SK-N-SH (cell line): ENCODE measurements at regions not wholly inside any gene's neighbourhood (a gene's known extent, or its start where the extent isn't known, plus 50 kb on each side); places are given as distances from the start of the nearest gene placed in this dataset.

Experiments
- CTCF ChIA-PET: fragments of 300-600, 350-600 bp; formaldehyde crosslinking; extraction: SDS; loops from one replicate; lab custom pipeline; 2021; lab: Yijun Ruan, JAX
- POLR2A ChIA-PET: fragments of 350-600 bp; sonication (Branson Sonifier 250); formaldehyde crosslinking; extraction: SDS; loops from one replicate; lab custom pipeline; 2020; ENCODE audit warnings: antibody characterized with exemption, inconsistent platforms; lab: Yijun Ruan, JAX
- DNase-seq: peaks from one replicate; pipeline ENCODE4 v3.0.0; 2012
- H2AFZ ChIP-seq: fragments of 200-600 bp; sonication (generic); 2 replicates; pipeline ENCODE4 v1.8.1; 2016; ENCODE audit warnings: antibody characterized with exemption, mild to moderate bottlenecking, low read depth
- H3F3A ChIP-seq: fragments of 200-600 bp; sonication (generic); replicated peaks from 2 replicates; pipeline ENCODE3; 2016; ENCODE audit warnings: antibody characterized with exemption, mild to moderate bottlenecking; ENCODE audit not compliant: insufficient read depth
- H3K27ac ChIP-seq, 2 experiments: fragments of 200-500 bp in 1 of 2; fragments of 200-600 bp in 1 of 2; sonication (Bioruptor generic) in 1 of 2; sonication (generic), shearing (Covaris generic) in 1 of 2; 2 replicates each; pipeline versions ENCODE4 v1.5.1 to v1.6.1; 2014 to 2016; ENCODE audit warnings: low read depth in 2 of 2, inconsistent platforms in 1 of 2, low read length in 1 of 2, mild to moderate bottlenecking in 1 of 2, mixed read lengths in 1 of 2
- H3K27me3 ChIP-seq: fragments of 200-600 bp; sonication (generic), shearing (Covaris generic); 2 replicates; pipeline ENCODE4 v1.6.1; 2016; ENCODE audit warnings: mixed run types; ENCODE audit not compliant: insufficient read depth
- H3K36me3 ChIP-seq, 2 experiments: fragments of 200-500 bp in 1 of 2; fragments of 200-600 bp in 1 of 2; sonication (Bioruptor generic) in 1 of 2; sonication (generic) in 1 of 2; replicated peaks in 1 of 2; 2 replicates each; pipeline versions ENCODE3 to v1.5.1; 2014 to 2016; ENCODE audit warnings: low read length in 1 of 2, mild to moderate bottlenecking in 1 of 2; ENCODE audit not compliant: insufficient read depth in 2 of 2, control insufficient read depth in 1 of 2
- H3K4me1 ChIP-seq, 2 experiments: fragments of 200-500 bp in 1 of 2; fragments of 200-600 bp in 1 of 2; sonication (Bioruptor generic) in 1 of 2; sonication (generic), shearing (Covaris generic) in 1 of 2; 2 replicates each; pipeline versions ENCODE4 v1.5.1 to v1.6.1; 2014 to 2016; ENCODE audit warnings: low read depth in 1 of 2, low read length in 1 of 2, mixed run types in 1 of 2; ENCODE audit not compliant: insufficient read depth in 2 of 2, control insufficient read depth in 1 of 2
- H3K4me2 ChIP-seq: fragments of 200-600 bp; sonication (generic), shearing (Covaris generic); 2 replicates; pipeline ENCODE4 v1.6.1; 2017; ENCODE audit warnings: mixed run types
- H3K4me3 ChIP-seq, 2 experiments: fragments of 200-500 bp in 1 of 2; fragments of 200-600 bp in 1 of 2; sonication (Bioruptor generic) in 1 of 2; sonication (generic), shearing (Covaris generic) in 1 of 2; 2 replicates each; pipeline versions ENCODE4 v1.5.1 to v1.8.1; 2014 to 2016; ENCODE audit warnings: low read depth in 2 of 2, inconsistent platforms in 1 of 2, low read length in 1 of 2, mild to moderate bottlenecking in 1 of 2, mixed read lengths in 1 of 2, moderate library complexity in 1 of 2
- H3K79me2 ChIP-seq: fragments of 200-600 bp; sonication (generic); 2 replicates; pipeline ENCODE4 v1.8.1; 2017; ENCODE audit warnings: mild to moderate bottlenecking; ENCODE audit not compliant: insufficient read depth
- H3K9ac ChIP-seq: fragments of 200-600 bp; sonication (generic); 2 replicates; pipeline ENCODE4 v1.6.1; 2017; ENCODE audit warnings: mixed run types
- H3K9me2 ChIP-seq: fragments of 200-600 bp; sonication (generic); 2 replicates; pipeline ENCODE4 v1.6.1; 2017; ENCODE audit warnings: mixed run types
- H3K9me3 ChIP-seq: fragments of 200-600 bp; sonication (generic); 2 replicates; pipeline ENCODE4 v1.6.1; 2017; ENCODE audit warnings: mixed run types, mild to moderate bottlenecking, moderate library complexity
- H4K20me1 ChIP-seq: fragments of 200-600 bp; sonication (generic); 2 replicates; pipeline ENCODE4 v1.6.1; 2017; ENCODE audit warnings: mild to moderate bottlenecking, mixed run types; ENCODE audit not compliant: insufficient read depth
- EZH2phosphoT487 ChIP-seq: fragments of 200-600 bp; sonication (generic); IDR thresholded peaks from 2 replicates; pipeline ENCODE4 v1.6.1; 2017; ENCODE audit warnings: low read depth, mixed run types, mild to moderate bottlenecking, antibody characterized with exemption, moderate library complexity, borderline replicate concordance
- MXI1 ChIP-seq: IDR thresholded peaks from 2 replicates; pipeline ENCODE4 v1.6.1; 2012; ENCODE audit warnings: mild to moderate bottlenecking, low read depth, low read length, improper control_type of control experiment
- RCOR1 ChIP-seq: fragments of 150-350 bp; IDR thresholded peaks from 2 replicates; pipeline ENCODE4 v1.6.1; 2017; ENCODE audit warnings: antibody characterized with exemption, low read length
- RXRA ChIP-seq: IDR thresholded peaks from 2 replicates; pipeline ENCODE4 v1.4.0; 2012; ENCODE audit warnings: low read depth, mild to moderate bottlenecking, borderline replicate concordance
- TEAD4 ChIP-seq: IDR thresholded peaks from 2 replicates; pipeline ENCODE4 v1.4.0; 2012; ENCODE audit warnings: mild to moderate bottlenecking, borderline replicate concordance; ENCODE audit not compliant: insufficient read depth
- USF1 ChIP-seq: IDR thresholded peaks from 2 replicates; pipeline ENCODE4 v1.4.0; 2012; ENCODE audit warnings: low read depth, borderline replicate concordance
- USF2 ChIP-seq: fragments of 150-350 bp; IDR thresholded peaks from 2 replicates; pipeline ENCODE4 v1.6.1; 2017; ENCODE audit warnings: antibody characterized with exemption, low read length, low read depth, borderline replicate concordance
- WGBS: methylation state at CpG from one replicate; pipeline ENCODE4 v1.1.6; 2017; ENCODE audit warnings: low lambda C conversion rate; 5-methylcytosine and 5-hydroxymethylcytosine counted together

- Histone ChIP-seq H3K27me3 (no peaks in the 10 kb centered on the region), H3K27ac (no peak overlapping the region), H3K9me3 (no peaks in the 10 kb centered on the region), H3F3A (no peaks in the 10 kb centered on the region), H3K9me2 (no peaks in the 10 kb centered on the region), H3K9ac (no peak overlapping the region)
- CTCF ChIA-PET: interaction anchor here (1.1 to 1.5 kb wide), 2 partner anchors 39 kb away, joined by 3 to 5 read pairs; no protein-coding TSS in a partner anchor
- no peak for DNase-seq
- TF ChIP-seq USF1 (no peak), TEAD4 (no peak)
- TF ChIP-seq, all 33 proteins: peak for 0
- no peaks in the 10 kb centered on the region for H3K79me2 ChIP-seq
- no peak overlapping the region for H3K4me2 ChIP-seq
- H3K4me3 ChIP-seq: no peak overlapping the region
- H3K4me1 ChIP-seq: no peaks in the 10 kb centered on the region
- H2AFZ ChIP-seq: no peak overlapping the region
- H4K20me1 ChIP-seq: no peaks in the 10 kb centered on the region
- 20% methylated on average over 2 of the region's 2 CpGs for WGBS
- no peaks in the 10 kb centered on the region for H3K36me3 ChIP-seq
- POLR2A ChIA-PET: no interaction called here
These were observed 492.4 kb upstream of the STEAP1 start for GRCh38 chr7:89661876-89662275.

- H4K20me1 ChIP-seq: no peaks in the 10 kb centered on the region
- no peak overlapping the region for H3K4me3 ChIP-seq
- no peak for DNase-seq
- H3K27me3 ChIP-seq: no peaks in the 10 kb centered on the region
- no peaks in the 10 kb centered on the region for H3F3A ChIP-seq
- H3K9me2 ChIP-seq: no peaks in the 10 kb centered on the region
- ChIA-PET POLR2A (no interaction called here), CTCF (interaction anchor here (0.6 kb wide), 1 partner anchor 829 kb away, joined by 3 read pairs; no protein-coding TSS in a partner anchor)
- no peaks in the 10 kb centered on the region for H3K79me2 ChIP-seq
- WGBS: 20% methylated on average over 4 of the region's 4 CpGs
- no peaks in the 10 kb centered on the region for H3K4me1 ChIP-seq
- no peak overlapping the region for H3K9ac ChIP-seq
- no peak overlapping the region for H3K27ac ChIP-seq
- no peaks in the 10 kb centered on the region for H3K9me3 ChIP-seq
- H2AFZ ChIP-seq: no peak overlapping the region
- H3K4me2 ChIP-seq: no peak overlapping the region
- H3K36me3 ChIP-seq: no peaks in the 10 kb centered on the region
- no peak for TF ChIP-seq RCOR1
- no peak for TF ChIP-seq USF1
- no peak for TF ChIP-seq EZH2phosphoT487
- no peak for TF ChIP-seq RXRA
- TF ChIP-seq MXI1: no peak
- TF ChIP-seq USF2: no peak
- TF ChIP-seq, all 33 proteins: peak for 0
These were observed 488.0 kb upstream of the STEAP1 start for GRCh38 chr7:89666136-89666835.
